Mucosa of stomach (tissue), 1 donor: ENCODE measurements at regions not wholly inside any gene's neighbourhood (a gene's known extent, or its start where the extent isn't known, plus 50 kb on each side); places are given as distances from the start of the nearest gene placed in this dataset.
"Not testable (repeated sequence)": the region's sequence is repeated elsewhere in the genome, so short reads cannot be mapped to it uniquely, and the experiment has no call there.

ENCODE experiments used
- H3K27me3 ChIP-seq: one replicate; pipeline ENCODE4 v1.7.0; 2013; ENCODE audit warnings: mild to moderate bottlenecking, low read length; ENCODE audit not compliant: control insufficient read depth, insufficient read depth
- H3K36me3 ChIP-seq: one replicate; pipeline ENCODE4 v1.7.0; 2013; ENCODE audit warnings: low read length; ENCODE audit not compliant: control insufficient read depth, insufficient read depth
- H3K4me1 ChIP-seq: one replicate; pipeline ENCODE4 v1.7.0; 2013; ENCODE audit warnings: mild to moderate bottlenecking, low read length; ENCODE audit not compliant: control insufficient read depth, insufficient read depth
- H3K4me3 ChIP-seq: one replicate; pipeline ENCODE4 v1.7.0; 2013; ENCODE audit warnings: low read length
- H3K9ac ChIP-seq: one replicate; pipeline ENCODE4 v1.7.0; 2013; ENCODE audit warnings: mild to moderate bottlenecking, low read length, moderate library complexity
- H3K9me3 ChIP-seq: one replicate; pipeline ENCODE4 v1.7.0; 2013; ENCODE audit warnings: mild to moderate bottlenecking, low read length, moderate library complexity; ENCODE audit not compliant: control insufficient read depth
- donor health status: Pancreatic carcinoma.

- Histone ChIP-seq H3K4me1 (peaks cover 6% of the 10 kb centered on the region), H3K9me3 (no peaks in the 10 kb centered on the region), H3K36me3 (no peaks in the 10 kb centered on the region), H3K9ac (no peak overlapping the region), H3K4me3 (no peak overlapping the region), H3K27me3 (peaks cover 5% of the 10 kb centered on the region)
Measured at GRCh38 chr6:14472255-14472985, 354.8 kb downstream of the CD83 start.

DNA sequence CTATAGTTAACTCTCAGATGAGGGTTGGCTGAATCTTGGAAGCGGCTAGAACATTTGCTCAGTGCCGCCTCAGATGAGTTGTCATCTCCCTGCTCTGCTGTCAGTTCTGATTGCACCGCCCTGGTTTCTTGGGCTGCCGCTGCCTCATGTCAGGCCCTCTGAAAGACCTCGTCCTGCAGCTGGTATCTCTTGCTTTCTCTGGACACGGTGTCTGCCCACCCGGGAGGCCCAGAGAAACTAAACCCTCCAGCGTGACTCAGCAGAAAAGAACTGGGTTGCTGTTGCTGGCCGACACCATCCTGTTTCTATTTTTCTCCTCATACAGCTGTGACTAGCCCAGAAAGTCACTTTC, 355.4 kb downstream of the CD83 start:
- peaks cover 5% of the 10 kb centered on the region for H3K27me3 ChIP-seq
- no peaks in the 10 kb centered on the region for H3K36me3 ChIP-seq
- H3K9me3 ChIP-seq: no peaks in the 10 kb centered on the region
- H3K4me1 ChIP-seq: peaks cover 10% of the 10 kb centered on the region
- H3K9ac ChIP-seq: no peak overlapping the region
- no peak overlapping the region for H3K4me3 ChIP-seq

DNA sequence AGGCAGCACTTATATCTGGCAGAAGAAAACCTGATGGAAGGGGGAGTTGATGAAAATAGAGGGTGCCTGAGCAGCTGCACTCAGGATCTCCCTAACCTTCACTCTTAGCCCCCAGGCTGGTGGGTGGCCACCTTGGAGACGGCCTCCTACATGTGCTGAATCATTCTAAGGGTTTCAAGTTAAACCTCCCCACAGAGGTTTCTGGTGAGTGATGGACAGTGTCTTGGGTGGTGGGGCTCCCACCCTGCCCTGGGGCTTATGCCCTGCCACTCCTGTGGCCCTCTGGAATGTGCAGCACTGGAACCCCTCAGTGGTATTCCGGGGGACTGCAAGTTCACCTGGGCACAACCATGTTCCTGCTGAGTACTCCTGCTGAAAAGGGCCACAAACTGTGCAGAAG, 357.2 kb downstream of the CD83 start:
- Histone ChIP-seq H3K4me1 (peaks cover 10% of the 10 kb centered on the region), H3K9ac (no peak overlapping the region), H3K27me3 (peaks cover 5% of the 10 kb centered on the region), H3K9me3 (no peaks in the 10 kb centered on the region), H3K4me3 (no peak overlapping the region), H3K36me3 (no peaks in the 10 kb centered on the region)

GRCh38 chr6:14475306-14475705, 357.7 kb downstream of the CD83 start:
- Histone ChIP-seq H3K4me1 (peaks cover 10% of the 10 kb centered on the region), H3K9ac (no peak overlapping the region), H3K9me3 (no peaks in the 10 kb centered on the region), H3K36me3 (no peaks in the 10 kb centered on the region), H3K27me3 (peaks cover 5% of the 10 kb centered on the region), H3K4me3 (no peak overlapping the region)

- Histone ChIP-seq H3K27me3 (peaks cover 5% of the 10 kb centered on the region), H3K4me1 (peaks cover 10% of the 10 kb centered on the region), H3K9me3 (no peaks in the 10 kb centered on the region), H3K4me3 (no peak overlapping the region), H3K36me3 (no peaks in the 10 kb centered on the region), H3K9ac (peak overlapping the region; percentile 18)
Measured at GRCh38 chr6:14476793-14477531, 359.4 kb downstream of the CD83 start.

DNA sequence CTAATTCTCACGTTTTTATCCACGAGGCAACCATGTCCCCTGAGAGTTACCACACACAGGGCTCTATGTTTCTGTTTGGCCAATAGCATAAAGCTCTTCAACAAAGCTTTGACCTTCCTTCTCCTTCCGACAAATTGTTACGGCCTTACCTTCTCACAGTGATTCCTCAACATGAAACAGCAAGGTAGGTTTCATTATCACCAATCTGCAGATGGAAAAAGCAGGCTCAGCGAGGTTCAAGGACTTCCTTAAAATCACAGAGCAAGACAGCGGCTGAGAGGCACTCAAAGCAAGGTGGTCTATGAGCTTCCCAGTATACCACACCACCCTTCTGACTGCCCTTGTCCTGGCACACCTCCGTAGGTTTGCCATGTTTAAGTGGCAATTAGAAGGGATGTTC, 360.0 kb downstream of the CD83 start:
- Histone ChIP-seq H3K36me3 (no peaks in the 10 kb centered on the region), H3K9me3 (no peaks in the 10 kb centered on the region), H3K27me3 (peaks cover 5% of the 10 kb centered on the region), H3K4me1 (peaks cover 10% of the 10 kb centered on the region), H3K4me3 (no peak overlapping the region), H3K9ac (no peak overlapping the region)

DNA sequence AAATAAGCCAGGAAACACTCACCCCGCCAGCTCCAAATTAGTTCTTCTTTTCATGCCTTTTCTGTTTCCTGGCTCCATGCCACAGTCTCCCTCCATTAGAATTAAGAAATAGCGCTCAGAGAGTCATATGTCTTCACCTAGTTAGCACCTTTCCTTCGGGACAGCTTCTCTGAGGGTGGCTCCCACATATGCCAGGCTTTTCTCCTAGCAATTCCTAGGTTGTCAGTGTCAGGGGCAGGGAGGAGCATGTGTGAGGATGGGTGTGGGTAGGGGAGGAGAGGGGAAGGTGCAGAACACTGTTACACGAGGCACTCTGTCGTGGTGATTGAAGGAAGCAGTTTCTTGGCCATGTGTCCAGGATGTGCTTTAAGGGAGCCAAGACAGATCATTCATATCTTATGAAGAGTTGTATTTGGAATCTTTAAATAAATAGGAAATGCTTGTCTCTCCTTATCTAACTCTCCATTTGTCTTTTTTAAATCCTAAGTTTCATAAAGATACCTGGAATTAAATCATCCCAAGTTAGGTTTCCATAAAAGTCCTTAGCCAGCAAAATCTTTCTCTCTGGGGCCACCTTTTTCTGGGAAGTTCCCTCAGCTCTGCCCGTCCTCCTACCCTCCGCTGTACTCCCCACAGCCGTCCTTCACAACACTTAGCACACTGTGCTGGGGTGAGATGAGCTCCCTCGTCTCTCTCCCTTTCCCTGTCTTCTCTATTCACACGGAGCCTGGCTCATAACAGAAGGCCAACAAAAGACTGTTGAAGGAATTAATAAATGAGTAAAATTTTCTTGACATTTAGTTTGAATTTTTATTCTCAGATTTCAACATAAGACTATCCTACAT, 361.0 kb downstream of the CD83 start:
- no peaks in the 10 kb centered on the region for H3K9me3 ChIP-seq
- H3K4me1 ChIP-seq: peaks cover 10% of the 10 kb centered on the region
- no peaks in the 10 kb centered on the region for H3K36me3 ChIP-seq
- H3K9ac ChIP-seq: no peak overlapping the region
- no peak overlapping the region for H3K4me3 ChIP-seq
- H3K27me3 ChIP-seq: peaks cover 5% of the 10 kb centered on the region

- H3K4me3 ChIP-seq, H3K9me3 ChIP-seq, H3K36me3 ChIP-seq, H3K4me1 ChIP-seq, H3K9ac ChIP-seq, H3K27me3 ChIP-seq: not testable (repeated sequence)
Measured at GRCh38 chr6:14481946-14482345, 364.4 kb downstream of the CD83 start.

- no peak overlapping the region for H3K4me3 ChIP-seq
Measured at GRCh38 chr6:14487625-14488024, 370.1 kb downstream of the CD83 start.

DNA sequence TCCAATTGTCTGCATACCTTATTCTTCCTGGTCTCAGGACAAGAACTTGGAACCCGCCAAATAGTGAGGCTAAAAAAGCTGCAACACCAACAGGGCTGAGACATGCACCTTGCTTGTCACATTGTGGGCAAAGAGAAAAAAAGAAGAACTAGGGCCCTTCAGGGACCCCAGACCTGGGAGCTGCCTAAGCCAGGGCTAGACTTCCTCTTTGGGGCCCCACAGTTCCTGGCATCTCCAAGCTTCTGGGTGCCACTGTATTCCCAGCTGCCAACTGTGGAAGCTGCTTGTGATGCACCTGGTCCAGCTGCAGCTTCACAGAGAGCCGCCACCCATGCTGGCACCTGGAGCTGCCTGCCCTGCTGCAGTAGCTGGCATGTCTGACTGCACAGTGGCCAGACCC, 370.6 kb downstream of the CD83 start:
- Histone ChIP-seq H3K36me3 (no peaks in the 10 kb centered on the region), H3K9ac (no peak overlapping the region), H3K4me3 (no peak overlapping the region)

More at GRCh38 chr6:14487625-14488024, 370.1 kb downstream of the CD83 start:
- no peak overlapping the region for H3K9ac ChIP-seq
- no peaks in the 10 kb centered on the region for H3K27me3 ChIP-seq
- no peaks in the 10 kb centered on the region for H3K9me3 ChIP-seq
- no peaks in the 10 kb centered on the region for H3K36me3 ChIP-seq
- no peaks in the 10 kb centered on the region for H3K4me1 ChIP-seq

GRCh38 chr6:14489445-14489844, 371.9 kb downstream of the CD83 start:
- H3K4me1 ChIP-seq: no peaks in the 10 kb centered on the region
- H3K27me3 ChIP-seq: no peaks in the 10 kb centered on the region
- no peak overlapping the region for H3K9ac ChIP-seq
- H3K9me3 ChIP-seq: no peaks in the 10 kb centered on the region
- H3K36me3 ChIP-seq: no peaks in the 10 kb centered on the region
- H3K4me3 ChIP-seq: no peak overlapping the region

More for the DNA sequence above, 370.6 kb downstream of the CD83 start:
- H3K4me1 ChIP-seq: no peaks in the 10 kb centered on the region
- H3K27me3 ChIP-seq: no peaks in the 10 kb centered on the region
- H3K9me3 ChIP-seq: no peaks in the 10 kb centered on the region

GRCh38 chr6:14498748-14499147, 381.2 kb downstream of the CD83 start:
- no peaks in the 10 kb centered on the region for H3K9me3 ChIP-seq

More at GRCh38 chr6:14498748-14499147, 381.2 kb downstream of the CD83 start:
- no peaks in the 10 kb centered on the region for H3K36me3 ChIP-seq
- no peak overlapping the region for H3K9ac ChIP-seq
- no peaks in the 10 kb centered on the region for H3K4me1 ChIP-seq
- no peak overlapping the region for H3K4me3 ChIP-seq
- no peaks in the 10 kb centered on the region for H3K27me3 ChIP-seq
